Stimulated activated CD4-positive, alpha-beta T cell treated with anti-CD3 and anti-CD28 coated beads, Interleukin-12 subunit alpha, Interleukin-12 subunit beta, amount 100 ng/mL, for 4 hours (primary cell): ENCODE measurements at regions not wholly inside any gene's neighbourhood (a gene's known extent, or its start where the extent isn't known, plus 50 kb on each side); places are given as distances from the start of the nearest gene placed in this dataset.
"Not testable (repeated sequence)": the region's sequence is repeated elsewhere in the genome, so short reads cannot be mapped to it uniquely, and the experiment has no call there.

Source experiments
- DNase-seq: peaks from one replicate; pipeline ENCODE4 v3.0.0-alpha.2; 2020

DNA sequence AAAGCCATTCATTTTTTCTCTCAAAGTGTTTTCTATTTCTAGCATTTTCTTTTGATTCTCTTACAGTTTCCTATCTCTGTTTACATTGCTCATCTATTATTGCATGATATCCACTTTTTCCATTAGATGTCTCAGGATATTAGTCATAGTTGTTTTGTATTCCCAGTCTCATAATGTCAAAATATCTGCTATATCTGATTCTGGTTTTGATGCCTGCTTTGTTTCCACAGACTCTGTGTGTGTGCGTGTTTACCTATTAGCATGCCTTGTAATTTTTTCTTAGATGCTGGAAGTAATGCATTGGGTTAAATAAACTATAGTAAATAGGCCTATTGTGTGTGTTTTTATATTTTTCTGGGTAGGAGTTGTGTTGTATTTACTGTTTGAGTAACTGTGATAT is 1126.3 kb downstream of the SORCS1 start:
- DNase-seq, result no peak

- DNase-seq, result no peak
Observed at GRCh38 chr10:106033065-106033464, 1131.4 kb downstream of the SORCS1 start.

DNA sequence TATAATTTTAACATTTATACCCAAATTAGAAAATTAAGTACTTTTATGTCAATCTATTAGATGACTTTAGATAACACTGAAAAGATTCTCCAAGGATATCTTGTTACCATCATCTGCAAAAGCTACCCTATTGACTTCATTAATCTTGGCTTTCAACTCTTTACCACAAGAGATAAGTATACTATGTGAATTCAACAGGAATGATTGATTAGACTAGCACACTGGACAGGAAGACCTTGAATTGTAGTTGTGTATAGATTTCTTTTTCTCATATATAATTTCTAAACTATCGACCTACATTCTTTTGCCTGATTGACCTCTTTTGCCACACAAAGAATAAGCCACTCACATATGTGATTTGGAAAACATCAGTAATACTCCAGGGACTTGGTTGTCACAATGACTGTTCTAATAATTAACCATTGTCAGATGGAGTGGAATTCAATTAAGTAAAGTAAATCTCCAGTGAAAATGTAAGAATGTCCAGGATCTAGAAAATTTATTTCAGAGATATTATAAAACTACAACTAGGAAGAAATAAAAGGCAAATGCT is 1132.0 kb downstream of the SORCS1 start:
- DNase-seq, result no peak

GRCh38 chr10:106027240-106027639 is 1137.3 kb downstream of the SORCS1 start:
- DNase-seq, result no peak

DNA sequence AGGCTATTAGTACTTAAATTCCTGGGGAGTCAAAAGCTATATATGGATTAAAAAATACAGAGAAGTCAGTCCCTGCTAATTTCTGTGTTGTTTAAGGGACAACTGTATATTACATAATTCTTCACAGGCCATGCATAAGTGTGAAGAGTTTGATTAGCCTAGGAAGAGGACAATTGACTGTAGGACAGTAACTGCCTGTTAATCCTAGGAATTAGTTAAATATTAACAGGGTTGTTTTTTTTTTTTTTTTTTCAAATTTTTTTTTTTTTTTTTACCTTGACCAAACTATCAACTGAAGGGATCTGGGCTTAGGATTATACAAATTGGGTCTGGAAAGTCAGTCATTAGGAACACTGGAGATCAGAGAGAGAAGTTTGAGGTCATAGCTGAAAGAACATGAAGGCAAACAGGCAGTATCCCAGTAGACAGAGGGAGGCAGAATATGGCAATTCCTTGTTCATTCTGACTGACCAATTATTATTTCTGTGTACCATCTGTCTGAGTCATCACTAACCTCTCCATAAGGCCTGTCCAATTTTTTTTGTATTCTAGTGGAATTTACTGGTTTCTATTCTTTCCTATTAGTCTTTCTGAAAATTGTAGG is 1139.2 kb downstream of the SORCS1 start:
- DNase-seq, result no peak

DNA sequence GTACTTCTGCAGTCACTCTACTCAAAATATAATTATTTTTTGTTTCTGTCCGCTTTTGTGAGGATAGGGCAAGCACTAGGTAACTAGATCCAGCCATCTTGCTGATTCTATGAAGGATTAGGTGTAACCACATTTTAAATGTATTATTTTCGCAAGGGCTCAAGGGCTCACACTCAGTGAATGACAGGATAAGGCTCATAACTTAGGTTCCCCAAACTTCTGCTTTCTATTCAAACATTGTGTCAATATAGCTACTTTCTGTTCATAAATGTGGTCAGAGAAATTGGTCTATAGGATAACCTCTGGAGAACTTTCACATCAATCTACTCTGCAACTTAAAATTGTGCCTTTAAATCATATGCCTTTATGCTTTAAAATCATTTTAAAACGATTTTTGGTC is 1141.2 kb downstream of the SORCS1 start:
- no peak for DNase-seq

DNA sequence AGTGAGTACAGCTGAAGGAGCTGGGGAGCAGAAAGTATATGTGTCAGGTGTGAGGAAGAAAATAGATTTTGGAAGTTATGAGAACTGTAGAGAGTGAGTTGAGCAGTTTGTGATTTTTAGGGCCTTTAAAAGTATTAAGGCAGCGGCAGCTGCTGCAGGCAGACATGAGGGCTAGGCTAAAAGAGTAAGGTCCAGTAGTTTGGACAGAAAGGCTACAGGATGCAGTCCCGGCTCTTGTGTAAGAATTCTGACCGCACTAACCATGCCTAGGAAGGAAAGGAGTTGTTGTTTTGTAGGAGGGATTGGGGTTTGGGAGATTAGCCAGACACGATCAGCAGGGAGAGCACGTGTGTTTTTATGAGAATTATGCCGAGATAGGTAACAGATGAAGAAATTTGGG is 1144.9 kb downstream of the SORCS1 start:
- DNase-seq, result not testable (repeated sequence)

DNA sequence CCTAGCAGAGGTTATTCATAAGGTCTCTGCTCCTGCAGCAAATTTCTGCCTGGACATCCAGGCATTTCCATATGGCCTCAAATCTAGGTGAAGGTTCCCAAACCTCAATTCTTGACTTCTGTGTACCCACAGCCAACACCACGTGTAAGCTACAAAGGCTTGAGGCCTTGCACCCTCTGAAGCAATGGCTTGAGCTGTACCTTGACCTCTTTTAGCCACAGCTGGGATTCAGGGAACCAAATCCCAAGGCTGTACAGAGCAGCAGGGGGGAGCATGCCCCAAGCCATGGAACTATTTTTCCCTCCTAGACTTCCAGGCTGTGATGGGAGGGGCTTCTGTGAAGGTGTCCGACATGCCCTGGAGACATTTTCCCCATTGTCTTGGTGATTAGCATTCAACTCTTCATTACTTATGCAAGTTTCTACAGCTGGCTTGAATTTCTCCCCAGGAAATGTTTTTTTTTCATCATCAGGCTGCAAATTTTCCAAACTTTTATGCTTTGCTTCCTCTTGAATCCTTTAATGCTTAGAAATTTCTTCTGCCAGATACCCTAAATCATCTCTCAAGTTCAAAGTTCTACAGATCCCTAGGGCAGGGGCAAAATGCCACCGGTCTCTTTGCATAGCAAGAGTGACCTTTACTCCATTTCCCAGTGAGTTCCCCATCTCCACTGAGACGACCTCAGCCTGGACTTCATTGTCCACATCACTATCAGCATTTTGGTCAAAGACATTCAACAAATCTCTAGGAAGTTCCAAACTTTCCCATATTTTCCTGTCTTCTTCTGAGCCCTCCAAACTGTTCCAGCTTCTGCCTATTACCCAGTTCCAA is 1148.9 kb downstream of the SORCS1 start:
- DNase-seq, result not testable (repeated sequence)

GRCh38 chr10:106011250-106011649 is 1153.3 kb downstream of the SORCS1 start:
- no peak for DNase-seq

DNA sequence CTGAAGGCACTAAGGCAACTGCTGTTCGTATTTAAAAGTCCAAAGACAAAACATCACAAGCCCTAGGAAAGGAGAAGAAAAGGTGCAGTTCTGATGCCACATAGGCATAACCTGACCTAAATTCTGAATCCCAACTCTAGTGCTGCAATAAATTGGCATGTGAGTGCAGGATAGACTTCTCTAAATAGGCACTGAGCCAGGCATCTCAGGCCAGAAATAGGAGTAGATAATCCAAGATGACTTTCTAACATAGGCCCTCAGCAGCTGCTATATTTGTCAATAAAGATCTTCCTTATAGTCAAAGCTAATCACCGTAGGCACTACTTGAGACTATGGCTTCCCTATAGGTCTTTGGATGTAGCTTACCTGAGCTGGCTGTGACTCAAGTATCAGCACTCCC is 1163.8 kb downstream of the SORCS1 start:
- no peak for DNase-seq

- DNase-seq, result no peak
Observed at GRCh38 chr10:105993609-105994008, 1170.9 kb downstream of the SORCS1 start.

GRCh38 chr10:105992928-105993327 is 1171.6 kb downstream of the SORCS1 start:
- no peak for DNase-seq

GRCh38 chr10:105990529-105990928 is 1174.0 kb downstream of the SORCS1 start:
- no peak for DNase-seq

DNA sequence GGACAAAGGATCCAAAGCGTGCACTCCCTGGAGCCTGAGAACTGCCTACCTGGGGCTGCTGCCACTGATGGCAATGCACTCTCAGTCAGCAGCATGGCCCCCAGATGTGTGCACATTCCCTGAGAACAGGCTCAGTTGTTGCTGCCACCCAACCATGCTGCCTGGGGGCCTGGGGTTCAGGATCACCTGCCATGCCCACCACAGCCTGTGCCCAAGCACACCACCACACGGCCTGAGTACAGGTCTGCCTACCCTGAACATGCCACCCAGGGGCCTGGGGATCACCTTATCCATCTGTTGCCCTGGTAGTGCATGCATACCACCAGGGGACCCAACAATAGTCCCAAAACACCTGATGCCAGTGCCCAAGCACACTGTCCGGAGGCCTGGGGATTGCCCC is 1174.5 kb downstream of the SORCS1 start:
- no peak for DNase-seq

DNA sequence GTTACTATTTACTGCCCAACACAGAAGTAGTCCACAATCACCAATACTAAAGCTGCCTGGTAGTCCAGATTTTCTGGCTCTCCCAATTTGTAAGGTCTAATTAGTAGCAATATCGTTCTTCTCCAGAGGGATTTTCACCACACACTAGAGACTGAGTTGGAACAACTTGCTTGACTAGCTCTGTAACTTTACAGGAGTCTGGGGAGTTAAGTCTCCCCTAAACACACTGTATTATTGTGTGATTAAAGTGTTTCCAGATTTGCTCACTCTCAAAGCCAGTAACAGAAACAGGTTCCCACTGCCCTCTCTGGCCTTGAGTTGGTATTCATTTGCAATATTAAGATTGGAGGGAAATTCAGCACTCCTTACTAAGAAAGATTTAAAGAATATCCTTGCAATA is 1175.7 kb downstream of the SORCS1 start:
- no peak for DNase-seq

GRCh38 chr10:105986912-105987635 is 1177.4 kb downstream of the SORCS1 start:
- no peak for DNase-seq

GRCh38 chr10:105986486-105986885 is 1178.0 kb downstream of the SORCS1 start:
- no peak for DNase-seq

- no peak for DNase-seq
Observed at GRCh38 chr10:105982735-105983134, 1181.8 kb downstream of the SORCS1 start.

- no peak for DNase-seq
Observed at GRCh38 chr10:105981679-105982078, 1182.8 kb downstream of the SORCS1 start.

GRCh38 chr10:105974803-105975456 is 1189.6 kb downstream of the SORCS1 start:
- DNase-seq, result no peak

DNA sequence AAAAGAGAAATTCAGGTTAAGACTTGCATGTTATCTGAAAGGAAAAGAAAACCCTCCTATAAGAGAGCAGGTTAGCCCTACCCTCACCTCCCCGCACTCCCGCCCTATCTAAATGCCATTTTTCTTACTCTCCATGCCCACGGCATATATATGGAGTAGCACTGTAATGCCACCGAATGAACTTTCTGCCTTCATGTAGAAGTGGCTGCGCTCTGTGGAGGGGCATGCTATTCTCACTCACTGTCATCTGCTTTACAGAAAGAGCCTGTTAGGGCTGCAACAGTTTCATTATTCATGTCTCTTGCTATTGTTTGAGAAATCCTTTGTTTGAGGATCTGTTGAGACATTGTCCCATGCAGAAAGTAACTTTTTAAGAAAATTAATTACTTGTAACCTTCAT is 1190.6 kb downstream of the SORCS1 start:
- no peak for DNase-seq

GRCh38 chr10:105973360-105973759 is 1191.1 kb downstream of the SORCS1 start:
- no peak for DNase-seq

DNA sequence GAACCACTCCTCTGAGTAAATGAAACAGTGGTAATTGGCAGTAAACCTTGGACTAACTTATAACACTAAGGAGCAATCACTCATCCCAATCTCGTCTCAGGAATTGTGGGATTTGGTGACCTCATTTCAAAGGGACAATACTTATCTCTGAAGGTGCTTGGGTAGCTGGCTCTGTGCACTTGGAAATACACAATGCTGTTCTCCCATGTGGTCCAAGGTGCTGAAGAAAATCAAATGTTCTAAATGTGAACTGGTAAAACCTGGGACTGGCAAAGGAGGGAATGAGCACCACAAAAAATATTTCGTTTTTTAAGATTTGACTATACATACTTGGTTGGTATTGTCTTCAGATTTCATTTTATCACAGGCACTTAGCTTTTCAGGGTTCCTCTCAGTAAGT is 1193.0 kb downstream of the SORCS1 start:
- no peak for DNase-seq
